IMR-90 (cell line): ENCODE measurements at regions not wholly inside any gene's neighbourhood (a gene's known extent, or its start where the extent isn't known, plus 50 kb on each side); places are given as distances from the start of the nearest gene placed in this dataset.

Source experiments
- CEBPB ChIP-seq: IDR thresholded peaks from 2 replicates; pipeline ENCODE4 v1.6.1; 2012; ENCODE audit warnings: low read depth, low read length, improper control_type of control experiment
- TF ChIP-seq, protein P1 (sequence below): conservative IDR thresholded peaks from 2 replicates; pipeline ENCODE4 v1.5.1; 2012; ENCODE audit warnings: mild to moderate bottlenecking, low read depth, low read length, improper control_type of control experiment

DNA sequence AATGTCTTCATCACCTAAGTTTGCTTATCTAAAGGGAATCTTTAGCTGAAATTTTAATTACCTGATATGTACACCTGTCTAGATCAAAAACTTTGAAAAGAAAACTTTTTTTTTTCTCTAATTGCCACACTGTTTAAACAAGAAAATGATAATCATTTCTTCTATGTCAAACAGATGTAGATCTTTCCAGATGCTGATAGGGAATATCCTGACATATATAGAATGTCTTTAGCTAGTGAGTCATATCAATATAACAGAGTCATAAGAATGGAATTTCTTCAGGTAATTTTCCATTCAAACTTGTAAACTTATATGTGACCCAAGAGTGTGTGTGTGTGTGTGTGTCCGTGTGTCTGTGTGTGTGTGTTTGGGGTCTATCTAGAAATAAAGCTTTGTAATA lies 271.9 kb downstream of the GPM6A start:
- TF ChIP-seq, protein P1, sequence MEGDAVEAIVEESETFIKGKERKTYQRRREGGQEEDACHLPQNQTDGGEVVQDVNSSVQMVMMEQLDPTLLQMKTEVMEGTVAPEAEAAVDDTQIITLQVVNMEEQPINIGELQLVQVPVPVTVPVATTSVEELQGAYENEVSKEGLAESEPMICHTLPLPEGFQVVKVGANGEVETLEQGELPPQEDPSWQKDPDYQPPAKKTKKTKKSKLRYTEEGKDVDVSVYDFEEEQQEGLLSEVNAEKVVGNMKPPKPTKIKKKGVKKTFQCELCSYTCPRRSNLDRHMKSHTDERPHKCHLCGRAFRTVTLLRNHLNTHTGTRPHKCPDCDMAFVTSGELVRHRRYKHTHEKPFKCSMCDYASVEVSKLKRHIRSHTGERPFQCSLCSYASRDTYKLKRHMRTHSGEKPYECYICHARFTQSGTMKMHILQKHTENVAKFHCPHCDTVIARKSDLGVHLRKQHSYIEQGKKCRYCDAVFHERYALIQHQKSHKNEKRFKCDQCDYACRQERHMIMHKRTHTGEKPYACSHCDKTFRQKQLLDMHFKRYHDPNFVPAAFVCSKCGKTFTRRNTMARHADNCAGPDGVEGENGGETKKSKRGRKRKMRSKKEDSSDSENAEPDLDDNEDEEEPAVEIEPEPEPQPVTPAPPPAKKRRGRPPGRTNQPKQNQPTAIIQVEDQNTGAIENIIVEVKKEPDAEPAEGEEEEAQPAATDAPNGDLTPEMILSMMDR: no peak
- no peak for TF ChIP-seq CEBPB
